OCI-M2 (cell line): ENCODE measurements at regions not wholly inside any gene's neighbourhood (a gene's known extent, or its start where the extent isn't known, plus 50 kb on each side); places are given as distances from the start of the nearest gene placed in this dataset.

Experiments used
- DNase-seq: peaks from one replicate; lab custom pipeline; 2025; ENCODE audit not compliant: unreplicated experiment; lab: John Stamatoyannopoulos, UW

GRCh38 chr3:107106316-107106715, 270.9 kb upstream of the CCDC54 start:
- no peak for DNase-seq

GRCh38 chr3:107106907-107107306, 270.3 kb upstream of the CCDC54 start:
- DNase-seq = no peak

- DNase-seq = no peak
These were observed 266.5 kb upstream of the CCDC54 start for GRCh38 chr3:107110596-107111305.

GRCh38 chr3:107111872-107112271, 265.4 kb upstream of the CCDC54 start:
- DNase-seq = no peak

GRCh38 chr3:107112356-107112755, 264.9 kb upstream of the CCDC54 start:
- DNase-seq = no peak

GRCh38 chr3:107116251-107116650, 261.0 kb upstream of the CCDC54 start:
- DNase-seq = no peak

GRCh38 chr3:107117156-107117555, 260.1 kb upstream of the CCDC54 start:
- DNase-seq = no peak

GRCh38 chr3:107117922-107118536, 259.2 kb upstream of the CCDC54 start:
- DNase-seq = peak; percentile 59

- DNase-seq = no peak
These were observed 252.4 kb upstream of the CCDC54 start for GRCh38 chr3:107124885-107125284.

- DNase-seq = no peak
These were observed 248.3 kb upstream of the CCDC54 start for GRCh38 chr3:107128946-107129345.

- DNase-seq = no peak
These were observed 247.0 kb upstream of the CCDC54 start for GRCh38 chr3:107130089-107130700.

GRCh38 chr3:107132674-107133073, 244.6 kb upstream of the CCDC54 start:
- DNase-seq = no peak

GRCh38 chr3:107133891-107134290, 243.3 kb upstream of the CCDC54 start:
- no peak for DNase-seq

- no peak for DNase-seq
These were observed 235.1 kb upstream of the CCDC54 start for GRCh38 chr3:107142171-107142570.

- DNase-seq = no peak
These were observed 234.3 kb upstream of the CCDC54 start for GRCh38 chr3:107142786-107143575.

- DNase-seq = no peak
These were observed 226.6 kb upstream of the CCDC54 start for GRCh38 chr3:107150675-107151074.

GRCh38 chr3:107153981-107154380, 223.3 kb upstream of the CCDC54 start:
- no peak for DNase-seq

GRCh38 chr3:107172411-107172810, 204.8 kb upstream of the CCDC54 start:
- no peak for DNase-seq

- DNase-seq = no peak
These were observed 192.9 kb upstream of the CCDC54 start for GRCh38 chr3:107184375-107184774.

GRCh38 chr3:107188262-107188661, 189.0 kb upstream of the CCDC54 start:
- no peak for DNase-seq

- DNase-seq = no peak
These were observed 188.0 kb upstream of the CCDC54 start for GRCh38 chr3:107189158-107189791.
